B cell (primary cell): ENCODE measurements at regions not wholly inside any gene's neighbourhood (a gene's known extent, or its start where the extent isn't known, plus 50 kb on each side); places are given as distances from the start of the nearest gene placed in this dataset.

Source experiments
- ATAC-seq: fragments of 200-7000 bp; cut with Tn5 transposase; one replicate; pipeline ENCODE4 v1.10.0; 2021; ENCODE audit warnings: low read depth, mild to moderate bottlenecking, moderate number of reproducible peaks, moderate library complexity
- CTCF ChIA-PET: fragments of 350-600 bp; sonication (Branson Sonifier 250); formaldehyde crosslinking; loops from one replicate; lab custom pipeline; 2021; ENCODE audit warnings: antibody characterized with exemption, inconsistent platforms; lab: Charles Lee
- POLR2A ChIA-PET: fragments of 350-600 bp; sonication (Branson Sonifier 250); formaldehyde crosslinking; loops from one replicate; lab custom pipeline; 2021; ENCODE audit warnings: antibody characterized with exemption; lab: Charles Lee
- DNase-seq: peaks from one replicate; pipeline ENCODE4 v3.0.0; 2013
- H2AFZ ChIP-seq: 2 replicates; pipeline ENCODE4 v1.6.1; 2012; ENCODE audit warnings: mild to moderate bottlenecking, low read depth, low read length; ENCODE audit not compliant: insufficient read depth, poor library complexity, severe bottlenecking
- H3K27ac ChIP-seq, 2 donors: 1 replicate in 1 of 2; 2 replicates in 1 of 2; pipeline ENCODE4 v1.5.1; 2012 to 2013; ENCODE audit warnings: low read length in 2 of 2, mild to moderate bottlenecking in 2 of 2, moderate library complexity in 1 of 2
- H3K27me3 ChIP-seq, 4 experiments: fragments of 200-600 bp in 1 of 4; sonication (generic) in 1 of 4; replicated peaks in 1 of 4; 1 replicate in 2 of 4; 2 replicates in 2 of 4; pipeline versions ENCODE4 v1.6.1 to v1.7.0; 2013 to 2016; ENCODE audit warnings: low read length in 3 of 4, mild to moderate bottlenecking in 2 of 4, mixed read lengths in 1 of 4, moderate library complexity in 1 of 4; ENCODE audit not compliant: insufficient read depth in 4 of 4, control insufficient read depth in 3 of 4; ENCODE audit errors: control extremely low read depth in 1 of 4
- H3K36me3 ChIP-seq, 2 experiments: replicated peaks in 1 of 2; 1 replicate in 1 of 2; 2 replicates in 1 of 2; pipeline versions ENCODE4 v1.6.1 to v1.7.1; 2013; ENCODE audit warnings: low read length in 1 of 2; ENCODE audit not compliant: insufficient read depth in 2 of 2, control insufficient read depth in 1 of 2; ENCODE audit errors: control extremely low read depth in 1 of 2, extremely low read depth in 1 of 2
- H3K4me1 ChIP-seq, 2 donors: fragments of 200-600 bp in 1 of 2; sonication (generic) in 1 of 2; 1 replicate in 1 of 2; 2 replicates in 1 of 2; pipeline versions ENCODE4 v1.5.1 to v1.6.1; 2013 to 2017; ENCODE audit warnings: low read length in 2 of 2; ENCODE audit not compliant: control insufficient read depth in 2 of 2, insufficient read depth in 2 of 2
- H3K4me2 ChIP-seq: replicated peaks from 2 replicates; pipeline ENCODE3; 2012; ENCODE audit warnings: mild to moderate bottlenecking, low read depth, low read length; ENCODE audit not compliant: poor library complexity, severe bottlenecking
- H3K4me3 ChIP-seq, 5 experiments: fragments of 200-600 bp in 1 of 5; sonication (generic) in 1 of 5; 1 replicate in 3 of 5; 2 replicates in 2 of 5; pipeline versions ENCODE4 v1.5.1 to v1.7.0; 2011 to 2016; ENCODE audit warnings: low read length in 4 of 5, mild to moderate bottlenecking in 4 of 5, low read depth in 2 of 5, control low read depth in 1 of 5, moderate library complexity in 1 of 5; ENCODE audit not compliant: insufficient read depth in 1 of 5; ENCODE audit errors: control extremely low read depth in 1 of 5, extremely low read depth in 1 of 5
- H3K79me2 ChIP-seq: fragments of 200-600 bp; sonication (generic); one replicate; pipeline ENCODE4 v1.6.0; 2016; ENCODE audit warnings: low read length; ENCODE audit not compliant: control insufficient read depth, insufficient read depth
- H3K9ac ChIP-seq: fragments of 200-600 bp; sonication (generic); 2 replicates; pipeline ENCODE4 v1.6.1; 2017; ENCODE audit warnings: mild to moderate bottlenecking, low read length, moderate library complexity
- H3K9me3 ChIP-seq, 3 donors: one replicate each; pipeline versions ENCODE4 v1.6.1 to v1.7.1; 2013; ENCODE audit warnings: low read length in 2 of 3; ENCODE audit not compliant: control insufficient read depth in 2 of 3, insufficient read depth in 1 of 3; ENCODE audit errors: control extremely low read depth in 1 of 3
- H4K20me1 ChIP-seq: 2 replicates; pipeline ENCODE4 v1.6.0; 2012; ENCODE audit warnings: mild to moderate bottlenecking, low read length; ENCODE audit not compliant: insufficient read depth, control insufficient read depth, poor library complexity, severe bottlenecking
- H3K27ac Mint-ChIP-seq: one replicate; pipeline ENCODE4 v1.8.0; 2021; ENCODE audit warnings: mixed read lengths
- H3K27me3 Mint-ChIP-seq: one replicate; pipeline ENCODE4 v1.8.0; 2021; ENCODE audit warnings: mixed read lengths
- H3K4me1 Mint-ChIP-seq: one replicate; pipeline ENCODE4 v1.8.0; 2021; ENCODE audit warnings: mixed read lengths
- H3K4me3 Mint-ChIP-seq: one replicate; pipeline ENCODE4 v1.8.0; 2021; ENCODE audit warnings: mixed read lengths
- H3K9me3 Mint-ChIP-seq: one replicate; pipeline ENCODE4 v1.8.0; 2022; ENCODE audit warnings: mixed read lengths; ENCODE audit not compliant: insufficient read depth
- EZH2 ChIP-seq: IDR thresholded peaks from 2 replicates; pipeline ENCODE4 v1.6.1; 2012; ENCODE audit warnings: borderline replicate concordance, low read depth, mild to moderate bottlenecking, moderate library complexity, low read length; ENCODE audit not compliant: insufficient read depth, poor library complexity, severe bottlenecking
- WGBS: methylation state at CpG from one replicate; pipeline ENCODE4 v1.1.5; 2013; ENCODE audit warnings: missing lambda C conversion rate; ENCODE audit not compliant: insufficient coverage; 5-methylcytosine and 5-hydroxymethylcytosine counted together
- intact Hi-C: fragments of 100-400 bp; cut with micrococcal nuclease; formaldehyde crosslinking; loops from one replicate; pipeline ENCODE4 v1.10.0; 2022
- TF ChIP-seq, protein P1 (sequence below): fragments of 200-600 bp; IDR thresholded peaks from one replicate; pipeline ENCODE4 v1.8.0; 2022; ENCODE audit warnings: antibody characterized with exemption, mild to moderate bottlenecking

DNA sequence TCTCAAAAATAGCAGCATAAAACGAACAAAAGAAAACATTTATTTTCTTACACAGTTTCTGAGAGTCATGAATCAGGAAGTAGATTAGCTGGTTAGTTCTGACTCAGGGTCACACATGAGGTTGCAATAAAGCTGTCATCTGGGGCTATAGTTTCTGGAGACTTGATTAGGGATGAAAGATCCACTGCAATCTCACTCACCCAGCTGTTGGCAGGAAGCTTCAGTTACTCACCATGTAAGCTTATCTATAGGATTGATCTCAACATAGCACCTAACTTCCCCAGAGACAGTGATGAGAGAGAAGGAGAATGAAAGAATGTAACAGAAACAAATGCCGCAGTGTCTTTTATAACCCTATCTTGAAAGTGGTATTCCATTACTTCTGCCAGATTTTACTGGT is 435.5 kb downstream of the GABRG1 start:
- H3K27ac Mint-ChIP-seq, result no peak overlapping the region
- no peak overlapping the region for H2AFZ ChIP-seq
- peaks cover 0 to 1% (median 0%) of the 10 kb centered on the region in 3 donors for H3K9me3 ChIP-seq
- no peak overlapping the region for H3K27ac ChIP-seq
- peaks cover 5% of the 10 kb centered on the region for H3K9me3 Mint-ChIP-seq
- H3K79me2 ChIP-seq, result no peaks in the 10 kb centered on the region
- CTCF ChIA-PET, result no interaction called here
- ATAC-seq, result no peak
- TF ChIP-seq EZH2, result no peak
- TF ChIP-seq, protein P1, sequence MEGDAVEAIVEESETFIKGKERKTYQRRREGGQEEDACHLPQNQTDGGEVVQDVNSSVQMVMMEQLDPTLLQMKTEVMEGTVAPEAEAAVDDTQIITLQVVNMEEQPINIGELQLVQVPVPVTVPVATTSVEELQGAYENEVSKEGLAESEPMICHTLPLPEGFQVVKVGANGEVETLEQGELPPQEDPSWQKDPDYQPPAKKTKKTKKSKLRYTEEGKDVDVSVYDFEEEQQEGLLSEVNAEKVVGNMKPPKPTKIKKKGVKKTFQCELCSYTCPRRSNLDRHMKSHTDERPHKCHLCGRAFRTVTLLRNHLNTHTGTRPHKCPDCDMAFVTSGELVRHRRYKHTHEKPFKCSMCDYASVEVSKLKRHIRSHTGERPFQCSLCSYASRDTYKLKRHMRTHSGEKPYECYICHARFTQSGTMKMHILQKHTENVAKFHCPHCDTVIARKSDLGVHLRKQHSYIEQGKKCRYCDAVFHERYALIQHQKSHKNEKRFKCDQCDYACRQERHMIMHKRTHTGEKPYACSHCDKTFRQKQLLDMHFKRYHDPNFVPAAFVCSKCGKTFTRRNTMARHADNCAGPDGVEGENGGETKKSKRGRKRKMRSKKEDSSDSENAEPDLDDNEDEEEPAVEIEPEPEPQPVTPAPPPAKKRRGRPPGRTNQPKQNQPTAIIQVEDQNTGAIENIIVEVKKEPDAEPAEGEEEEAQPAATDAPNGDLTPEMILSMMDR, result no peak
- no peaks in the 10 kb centered on the region for H3K27me3 Mint-ChIP-seq
- no peak for DNase-seq
- POLR2A ChIA-PET, result no interaction called here
- no peak overlapping the region for H3K4me3 ChIP-seq
- no peak overlapping the region for H3K9ac ChIP-seq
- no peaks in the 10 kb centered on the region for H4K20me1 ChIP-seq
- intact Hi-C loops, result no loop called here
- no peaks in the 10 kb centered on the region for H3K27me3 ChIP-seq
- H3K4me3 Mint-ChIP-seq, result no peak overlapping the region
- H3K4me1 Mint-ChIP-seq, result no peaks in the 10 kb centered on the region
- WGBS, result no CpG with 5 or more reads among the region's 2 CpGs
- no peaks in the 10 kb centered on the region for H3K4me1 ChIP-seq
- H3K4me2 ChIP-seq, result no peak overlapping the region
- no peaks in the 10 kb centered on the region for H3K36me3 ChIP-seq

DNA sequence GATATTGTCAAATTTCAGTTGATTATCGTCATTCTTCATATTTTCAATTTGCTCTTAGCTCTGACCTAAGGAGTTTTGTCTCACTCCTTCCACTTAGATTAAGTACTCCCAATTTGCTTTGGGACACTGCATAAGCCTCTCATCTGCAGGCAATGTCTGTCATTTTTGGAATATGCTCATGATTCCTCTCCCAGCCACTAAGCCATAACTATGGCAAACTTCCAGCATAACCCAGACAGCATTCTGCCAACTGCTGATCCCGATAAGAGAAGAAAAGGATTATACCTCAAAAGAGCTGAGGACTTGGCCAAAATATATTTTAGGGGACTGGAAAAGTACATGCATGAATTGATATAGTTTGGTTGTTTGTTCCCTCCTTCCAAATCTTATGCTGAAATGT is 444.4 kb downstream of the GABRG1 start:
- no peaks in the 10 kb centered on the region for H3K27me3 ChIP-seq
- H3K4me1 Mint-ChIP-seq, result no peaks in the 10 kb centered on the region
- no peak overlapping the region for H3K27ac ChIP-seq
- TF ChIP-seq EZH2, result no peak
- TF ChIP-seq, protein P1, result no peak
- H3K79me2 ChIP-seq, result no peaks in the 10 kb centered on the region
- H3K9me3 ChIP-seq, result peaks cover 0 to 3% (median 3%) of the 10 kb centered on the region in 3 donors
- H3K4me2 ChIP-seq, result no peak overlapping the region
- ChIA-PET POLR2A (no interaction called here), CTCF (no interaction called here)
- intact Hi-C loops, result no loop called here
- no peak for DNase-seq
- no peaks in the 10 kb centered on the region for H3K27me3 Mint-ChIP-seq
- no peaks in the 10 kb centered on the region for H3K36me3 ChIP-seq
- H3K27ac Mint-ChIP-seq, result no peak overlapping the region
- no peak overlapping the region for H2AFZ ChIP-seq
- no peak overlapping the region for H3K9ac ChIP-seq
- H4K20me1 ChIP-seq, result no peaks in the 10 kb centered on the region
- 82% methylated on average over 1 of the region's 2 CpGs for WGBS
- H3K4me3 ChIP-seq, result no peak overlapping the region
- no peaks in the 10 kb centered on the region for H3K4me1 ChIP-seq
- H3K4me3 Mint-ChIP-seq, result no peak overlapping the region
- peaks cover 11% of the 10 kb centered on the region for H3K9me3 Mint-ChIP-seq
- no peak for ATAC-seq
